ENCODE measurements at regions not wholly inside any gene's neighbourhood (a gene's known extent, or its start where the extent isn't known, plus 50 kb on each side); places are given as distances from the start of the nearest gene placed in this dataset.

- TF ChIP-seq POLR2AphosphoS5 (IDR thresholded peaks at IDR 0.05; ENCODE audit: low read depth, low read length) = no peak
- no peak for TF ChIP-seq SPI1 (IDR thresholded peaks at IDR 0.05; ENCODE audit: low read depth, low read length)
- no peak for TF ChIP-seq POLR2A (IDR thresholded peaks at IDR 0.05; ENCODE audit: low read depth, low read length)
- TF ChIP-seq POU2F2 (IDR thresholded peaks at IDR 0.05; ENCODE audit: low read depth, low read length) = no peak
These were observed 1419.8 kb downstream of the UQCRFS1 start for GRCh38 chr19:27793128-27793643.

All from GM12891 (cell line).